Keratinocyte (primary cell): ENCODE measurements at regions not wholly inside any gene's neighbourhood (a gene's known extent, or its start where the extent isn't known, plus 50 kb on each side); places are given as distances from the start of the nearest gene placed in this dataset.

Experiments used
- CTCF ChIP-seq, 3 experiments: IDR thresholded peaks in 1 of 3; conservative IDR thresholded peaks in 1 of 3; optimal IDR thresholded peaks in 1 of 3; 2 replicates in 2 of 3; 3 replicates in 1 of 3; pipeline versions ENCODE3 to v1.5.1; 2011; ENCODE audit warnings: low read length in 3 of 3, mild to moderate bottlenecking in 3 of 3, moderate library complexity in 2 of 3, control low read depth in 1 of 3, inconsistent platforms in 1 of 3; ENCODE audit not compliant: insufficient read depth in 2 of 3; ENCODE audit errors: extremely low read depth in 1 of 3
- EZH2 ChIP-seq: IDR thresholded peaks from one replicate; pipeline ENCODE4 v1.6.1; 2012; ENCODE audit warnings: inconsistent platforms, mild to moderate bottlenecking, low read length, moderate library complexity

- TF ChIP-seq CTCF (optimal IDR thresholded peaks at IDR 0.05 in 1 of 3, IDR thresholded peaks at IDR 0.05 in 1 of 3, conservative IDR thresholded peaks at IDR 0.05 in 1 of 3; ENCODE audit: extremely low read depth in 1 of 3, insufficient read depth in 2 of 3, low read length in 3 of 3) (no peak), EZH2 (no peak)
These were observed 1195.4 kb upstream of the LRRN3 start for GRCh38 chr7:109895536-109895935.
